K562 (cell line): ENCODE measurements at regions not wholly inside any gene's neighbourhood (a gene's known extent, or its start where the extent isn't known, plus 50 kb on each side); places are given as distances from the start of the nearest gene placed in this dataset.

Experiments used
- ATAC-seq: fragments of 200-7000 bp; cut with Tn5 transposase; 3 replicates; pipeline ENCODE4 v1.9.1; 2020; ENCODE audit warnings: moderate library complexity
- BruUV-seq: library from RNA; stranded (reverse); fragments of 400-500 nt; replicated peaks from 2 replicates; lab custom pipeline; 2021; lab: Mats Ljungman, UMichigan
- CTCF ChIA-PET: fragments of 300-600 bp; formaldehyde crosslinking; extraction: SDS; loops from one replicate; lab custom pipeline; 2021; ENCODE audit warnings: low intra/inter-chr PET ratio; lab: Yijun Ruan, JAX
- POLR2A ChIA-PET: fragments of 300-600, 350-650 bp; sonication (Branson Sonifier 250); formaldehyde crosslinking; extraction: SDS; loops from one replicate; lab custom pipeline; 2021; ENCODE audit warnings: antibody characterized with exemption, inconsistent platforms; lab: Yijun Ruan, JAX
- DNase-seq, 4 experiments: peaks; one replicate each; pipeline versions ENCODE4 v3.0.0 to v3.0.0-alpha.2; 2011 to 2018; ENCODE audit warnings: low spot score in 3 of 4, mixed read lengths in 3 of 4; ENCODE audit errors: extremely low read depth in 1 of 4
- FAIRE-seq: peaks from 2 replicates; lab custom pipeline; 2011; peaks lifted over from hg19 to GRCh38; lab: Jason Lieb, UNC
- H2AFZ ChIP-seq: 2 replicates; pipeline ENCODE4 v1.6.0; 2011; ENCODE audit warnings: low read depth, low read length, control low read depth, inconsistent platforms
- H3K27ac ChIP-seq: fragments of 200-600 bp; 3 replicates; pipeline ENCODE4 v1.8.0; 2011; ENCODE audit warnings: low read depth, mild to moderate bottlenecking, control low read depth, inconsistent platforms, low read length, moderate library complexity, mixed read lengths; ENCODE audit errors: extremely low read depth
- H3K27me3 ChIP-seq, 2 experiments: fragments of 300-600 bp in 1 of 2; 2 replicates in 1 of 2; 3 replicates in 1 of 2; pipeline versions ENCODE4 v1.6.0 to v1.8.0; 2011; ENCODE audit warnings: inconsistent platforms in 2 of 2, low read length in 2 of 2, mild to moderate bottlenecking in 1 of 2, mixed read lengths in 1 of 2, moderate library complexity in 1 of 2; ENCODE audit not compliant: control insufficient read depth in 2 of 2, insufficient read depth in 2 of 2
- H3K36me3 ChIP-seq: fragments of 300-600 bp; 3 replicates; pipeline ENCODE4 v1.8.0; 2011; ENCODE audit warnings: mild to moderate bottlenecking, low read length, inconsistent platforms; ENCODE audit not compliant: control insufficient read depth, insufficient read depth
- H3K4me1 ChIP-seq, 2 experiments: fragments of 200-600 bp in 1 of 2; replicated peaks in 1 of 2; 2 replicates in 1 of 2; 3 replicates in 1 of 2; pipeline versions ENCODE4 v1.5.1 to v1.8.0; 2011; ENCODE audit warnings: inconsistent platforms in 2 of 2, low read length in 2 of 2, mild to moderate bottlenecking in 1 of 2, mixed read lengths in 1 of 2, moderate library complexity in 1 of 2; ENCODE audit not compliant: control insufficient read depth in 2 of 2, insufficient read depth in 2 of 2
- H3K4me2 ChIP-seq: 2 replicates; pipeline ENCODE4 v1.6.1; 2011; ENCODE audit warnings: low read length, control low read depth, inconsistent platforms, mixed read lengths; ENCODE audit not compliant: insufficient read depth
- H3K4me3 ChIP-seq: fragments of 200-600 bp; sonication (generic), shearing (Covaris generic); 2 replicates; pipeline ENCODE4 v1.5.1; 2016; ENCODE audit warnings: control low read depth, inconsistent platforms
- H3K79me2 ChIP-seq: fragments of 200-600 bp; 3 replicates; pipeline ENCODE4 v1.8.0; 2011; ENCODE audit warnings: low read length, inconsistent platforms; ENCODE audit not compliant: control insufficient read depth, insufficient read depth
- H3K9ac ChIP-seq, 2 experiments: 2 replicates each; pipeline versions ENCODE4 v1.6.0 to v1.6.1; 2011; ENCODE audit warnings: low read depth in 2 of 2, low read length in 2 of 2, control low read depth in 1 of 2, inconsistent platforms in 1 of 2, mild to moderate bottlenecking in 1 of 2, mixed read lengths in 1 of 2; ENCODE audit not compliant: insufficient read depth in 1 of 2
- H3K9me1 ChIP-seq: one replicate; pipeline ENCODE4 v1.6.0; 2011; ENCODE audit warnings: inconsistent platforms, mild to moderate bottlenecking, low read length, moderate library complexity; ENCODE audit not compliant: control insufficient read depth, insufficient read depth
- H3K9me3 ChIP-seq: replicated peaks from 2 replicates; pipeline ENCODE4 v1.5.1; 2011; ENCODE audit warnings: low read depth, low read length, inconsistent platforms; ENCODE audit not compliant: control insufficient read depth, insufficient read depth
- H4K20me1 ChIP-seq: replicated peaks from 2 replicates; pipeline ENCODE4 v1.6.1; 2011; ENCODE audit warnings: low read length, inconsistent platforms, mixed read lengths; ENCODE audit not compliant: control insufficient read depth, insufficient read depth
- ATF1 ChIP-seq, 2 experiments: fragments of 450-650 bp in 1 of 2; IDR thresholded peaks; 2 replicates each; pipeline ENCODE4 v1.6.1; 2016; ENCODE audit warnings: missing compliant biosample characterization in 1 of 2, missing genetic modification characterization in 1 of 2
- CBX3 ChIP-seq, 2 experiments: IDR thresholded peaks; 1 replicate in 1 of 2; 2 replicates in 1 of 2; pipeline ENCODE4 v1.6.1; 2012; ENCODE audit warnings: inconsistent platforms in 2 of 2, low read length in 2 of 2, borderline replicate concordance in 1 of 2, control low read depth in 1 of 2
- CHD2 ChIP-seq: IDR thresholded peaks from 2 replicates; pipeline ENCODE4 v1.6.1; 2011; ENCODE audit warnings: low read depth, low read length
- FOSL1 ChIP-seq: fragments of 200-800 bp; sonication (Bioruptor generic); conservative IDR thresholded peaks from 2 replicates; pipeline ENCODE4 v1.6.1; 2016; ENCODE audit warnings: missing genetic modification characterization, missing compliant biosample characterization
- MEIS2 ChIP-seq: fragments of 450-650 bp; IDR thresholded peaks from 2 replicates; pipeline ENCODE4 v1.6.1; 2014; ENCODE audit warnings: mild to moderate bottlenecking; ENCODE audit not compliant: partially characterized antibody
- PBX2 ChIP-seq, 2 experiments: IDR thresholded peaks in 1 of 2; conservative IDR thresholded peaks in 1 of 2; 2 replicates each; pipeline ENCODE4 v1.6.1; 2016; ENCODE audit warnings: low read depth in 2 of 2, mild to moderate bottlenecking in 1 of 2, missing compliant biosample characterization in 1 of 2, missing genetic modification characterization in 1 of 2, moderate library complexity in 1 of 2
- U2AF1 ChIP-seq: fragments of 200-400 bp; formaldehyde crosslinking; optimal IDR thresholded peaks from 2 replicates; pipeline ENCODE3; 2017; ENCODE audit warnings: mild to moderate bottlenecking, low read depth, low read length, moderate library complexity
- WGBS: fragments of 100-300 bp; shearing (Covaris generic); methylation state at CpG from one replicate; pipeline ENCODE4 v1.1.6; 2016; ENCODE audit warnings: low coverage, mixed read lengths; ENCODE audit not compliant: insufficient coverage; ENCODE audit errors: missing lambda C conversion rate; 5-methylcytosine and 5-hydroxymethylcytosine counted together
- in situ Hi-C: fragments of 300-500 bp; cut with MboI; formaldehyde crosslinking; loops from 4 replicates; pipeline ENCODE4 v1.15.0; 2018; ENCODE audit warnings: inconsistent platforms, mixed read lengths
- intact Hi-C: fragments of 100-400 bp; cut with micrococcal nuclease; formaldehyde crosslinking; loops from 2 replicates; pipeline ENCODE4 v1.14.2; 2022
- TF ChIP-seq, protein P1 (sequence below): fragments of 200-800 bp; sonication (Bioruptor generic); IDR thresholded peaks from 2 replicates; pipeline ENCODE4 v1.6.1; 2017; ENCODE audit warnings: missing genetic modification characterization, missing compliant biosample characterization
- TF ChIP-seq, protein P2 (sequence below): fragments of 450-650 bp; IDR thresholded peaks from 2 replicates; pipeline ENCODE4 v1.6.1; 2016
- TF ChIP-seq, protein P3 (sequence below): fragments of 450-650 bp; IDR thresholded peaks from 2 replicates; pipeline ENCODE4 v1.6.1; 2018; ENCODE audit warnings: mild to moderate bottlenecking, low read depth; ENCODE audit not compliant: partially characterized antibody

DNA sequence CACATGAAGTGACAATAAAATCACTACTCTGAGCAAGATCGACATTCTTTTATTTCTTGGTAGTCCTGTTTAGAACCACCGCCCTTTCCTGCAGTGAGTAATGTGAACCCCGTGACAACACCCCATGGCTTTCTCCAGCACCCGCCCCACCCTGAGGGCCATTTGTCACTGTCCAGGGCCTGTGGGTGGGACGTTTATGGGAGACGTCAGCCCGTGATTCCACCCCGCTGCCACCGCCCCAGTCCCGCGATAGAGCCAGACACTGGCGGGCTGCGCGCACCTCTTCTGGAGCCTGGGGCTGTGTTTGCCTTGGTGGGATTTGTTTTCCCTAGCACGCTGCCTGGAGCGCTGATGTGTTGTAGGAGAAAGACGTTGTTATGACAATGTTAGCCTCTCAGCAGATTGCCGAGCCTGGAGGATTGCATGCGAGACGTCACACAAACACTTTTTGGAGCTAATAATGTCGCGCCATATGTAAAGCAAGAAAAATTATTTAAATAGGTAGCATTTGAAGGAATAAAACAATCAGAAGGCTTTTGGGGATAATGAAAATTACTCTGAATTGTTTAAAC, 263.7 kb downstream of the TEX29 start:
- Histone ChIP-seq H3K9ac (no peak overlapping the region), H3K79me2 (no peaks in the 10 kb centered on the region), H3K4me2 (no peak overlapping the region), H2AFZ (0 out of 2 replicates have a peak overlapping the region, but pooled peaks have one; percentile 32), H3K9me1 (no peaks in the 10 kb centered on the region), H3K36me3 (no peaks in the 10 kb centered on the region), H3K9me3 (no peaks in the 10 kb centered on the region), H3K27ac (no peak overlapping the region), H4K20me1 (no peaks in the 10 kb centered on the region), H3K4me1 (peaks cover 0 to 3% of the 10 kb centered on the region in 2 experiments; a peak in 1 of 5 replicates), H3K27me3 (peaks cover 0 to 23% of the 10 kb centered on the region in 2 experiments; a peak in 2 of 5 replicates), H3K4me3 (no peak overlapping the region)
- in situ Hi-C loops = no loop called here
- WGBS = under 1% methylated on average over 15 of the region's 22 CpGs
- FAIRE-seq (no peak), DNase-seq (peak; percentile 8 to 49 (median 24)), ATAC-seq (peak; percentile 88)
- intact Hi-C loops = no loop called here
- ChIA-PET CTCF (no interaction called here), POLR2A (interaction anchor here (1.4 kb wide), 1 partner anchor 12 kb away, joined by 5 read pairs; no protein-coding TSS in a partner anchor)
- TF ChIP-seq FOSL1 (tag) (0 out of 2 replicates have a peak, but pooled peaks have one; percentile 29), PBX2 (CRISPR knock-in tag; IDR thresholded peaks at IDR 0.05; ENCODE audit: low read depth) (peak; percentile 59), PBX2 (tag; conservative IDR thresholded peaks at IDR 0.05; ENCODE audit: low read depth) (peak; percentile 94), CBX3 (IDR thresholded peaks at IDR 0.05; ENCODE audit: borderline replicate concordance in 1 of 2, low read length in 2 of 2) (no peak), MEIS2 (peak; percentile 93), CHD2 (peak; percentile 79), U2AF1 (no peak), ATF1 (CRISPR knock-in tag; IDR thresholded peaks at IDR 0.05) (no peak), ATF1 (tag; IDR thresholded peaks at IDR 0.05) (peak; percentile 23; the same call in 1 of the 2 replicates)
- TF ChIP-seq, protein P1, sequence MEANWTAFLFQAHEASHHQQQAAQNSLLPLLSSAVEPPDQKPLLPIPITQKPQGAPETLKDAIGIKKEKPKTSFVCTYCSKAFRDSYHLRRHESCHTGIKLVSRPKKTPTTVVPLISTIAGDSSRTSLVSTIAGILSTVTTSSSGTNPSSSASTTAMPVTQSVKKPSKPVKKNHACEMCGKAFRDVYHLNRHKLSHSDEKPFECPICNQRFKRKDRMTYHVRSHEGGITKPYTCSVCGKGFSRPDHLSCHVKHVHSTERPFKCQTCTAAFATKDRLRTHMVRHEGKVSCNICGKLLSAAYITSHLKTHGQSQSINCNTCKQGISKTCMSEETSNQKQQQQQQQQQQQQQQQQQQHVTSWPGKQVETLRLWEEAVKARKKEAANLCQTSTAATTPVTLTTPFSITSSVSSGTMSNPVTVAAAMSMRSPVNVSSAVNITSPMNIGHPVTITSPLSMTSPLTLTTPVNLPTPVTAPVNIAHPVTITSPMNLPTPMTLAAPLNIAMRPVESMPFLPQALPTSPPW (CRISPR knock-in tag) = peak; percentile 30; the same call in 1 of the 2 replicates
- TF ChIP-seq, protein P2, sequence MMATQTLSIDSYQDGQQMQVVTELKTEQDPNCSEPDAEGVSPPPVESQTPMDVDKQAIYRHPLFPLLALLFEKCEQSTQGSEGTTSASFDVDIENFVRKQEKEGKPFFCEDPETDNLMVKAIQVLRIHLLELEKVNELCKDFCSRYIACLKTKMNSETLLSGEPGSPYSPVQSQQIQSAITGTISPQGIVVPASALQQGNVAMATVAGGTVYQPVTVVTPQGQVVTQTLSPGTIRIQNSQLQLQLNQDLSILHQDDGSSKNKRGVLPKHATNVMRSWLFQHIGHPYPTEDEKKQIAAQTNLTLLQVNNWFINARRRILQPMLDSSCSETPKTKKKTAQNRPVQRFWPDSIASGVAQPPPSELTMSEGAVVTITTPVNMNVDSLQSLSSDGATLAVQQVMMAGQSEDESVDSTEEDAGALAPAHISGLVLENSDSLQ = peak; percentile 97
- TF ChIP-seq, protein P3, sequence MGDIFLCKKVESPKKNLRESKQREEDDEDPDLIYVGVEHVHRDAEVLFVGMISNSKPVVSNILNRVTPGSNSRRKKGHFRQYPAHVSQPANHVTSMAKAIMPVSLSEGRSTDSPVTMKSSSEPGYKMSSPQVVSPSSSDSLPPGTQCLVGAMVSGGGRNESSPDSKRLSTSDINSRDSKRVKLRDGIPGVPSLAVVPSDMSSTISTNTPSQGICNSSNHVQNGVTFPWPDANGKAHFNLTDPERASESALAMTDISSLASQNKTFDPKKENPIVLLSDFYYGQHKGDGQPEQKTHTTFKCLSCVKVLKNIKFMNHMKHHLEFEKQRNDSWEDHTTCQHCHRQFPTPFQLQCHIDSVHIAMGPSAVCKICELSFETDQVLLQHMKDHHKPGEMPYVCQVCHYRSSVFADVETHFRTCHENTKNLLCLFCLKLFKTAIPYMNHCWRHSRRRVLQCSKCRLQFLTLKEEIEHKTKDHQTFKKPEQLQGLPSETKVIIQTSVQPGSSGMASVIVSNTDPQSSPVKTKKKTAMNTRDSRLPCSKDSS = no peak
- BruUV-seq = no TSS peak
